IMR-90 (cell line): ENCODE measurements at regions not wholly inside any gene's neighbourhood (a gene's known extent, or its start where the extent isn't known, plus 50 kb on each side); places are given as distances from the start of the nearest gene placed in this dataset.
A peak's percentile ranks its signal among the peaks of the same experiment; 100 is the strongest.

Experiments
- ATAC-seq: fragments of 200-7000 bp; cut with Tn5 transposase; 2 replicates; pipeline ENCODE4 v1.9.1; 2020; ENCODE audit warnings: low read depth, mild to moderate bottlenecking, moderate library complexity
- BruUV-seq: library from RNA; stranded (reverse); fragments of 400-500 nt; replicated peaks from 2 replicates; lab custom pipeline; 2021; lab: Mats Ljungman, UMichigan
- CTCF ChIA-PET: fragments of 300-600 bp; formaldehyde crosslinking; extraction: SDS; loops from one replicate; lab custom pipeline; 2021; ENCODE audit warnings: antibody characterized with exemption; lab: Yijun Ruan, JAX
- POLR2A ChIA-PET: fragments of 300-600 bp; sonication (Branson Sonifier 250); formaldehyde crosslinking; loops from one replicate; lab custom pipeline; 2022; ENCODE audit warnings: antibody characterized with exemption; ENCODE audit not compliant: unreplicated experiment; lab: Charles Lee
- DNase-seq: peaks from one replicate; pipeline ENCODE4 v3.0.0; 2013
- H2AFZ ChIP-seq: replicated peaks from 2 replicates; pipeline ENCODE3; 2013; ENCODE audit warnings: low read length, mild to moderate bottlenecking; ENCODE audit not compliant: poor library complexity
- H2AK5ac ChIP-seq: 2 replicates; pipeline ENCODE4 v1.6.1; 2013; ENCODE audit warnings: low read depth, low read length, inconsistent platforms
- H2AK9ac ChIP-seq: replicated peaks from 2 replicates; pipeline ENCODE3; 2013; ENCODE audit warnings: mild to moderate bottlenecking, low read depth, low read length, moderate library complexity; ENCODE audit not compliant: poor library complexity
- H2BK120ac ChIP-seq: 2 replicates; pipeline ENCODE4 v1.6.1; 2013; ENCODE audit warnings: low read depth, low read length, inconsistent platforms
- H2BK15ac ChIP-seq: 3 replicates; pipeline ENCODE4 v1.6.1; 2013; ENCODE audit warnings: low read depth, low read length, inconsistent platforms
- H2BK20ac ChIP-seq: 2 replicates; pipeline ENCODE4 v1.6.1; 2013; ENCODE audit warnings: low read depth, mild to moderate bottlenecking, inconsistent platforms, low read length, moderate library complexity
- H2BK5ac ChIP-seq: 2 replicates; pipeline ENCODE4 v1.6.1; 2013; ENCODE audit warnings: mild to moderate bottlenecking, low read depth, low read length, inconsistent platforms; ENCODE audit not compliant: poor library complexity, severe bottlenecking
- H3K14ac ChIP-seq: replicated peaks from 2 replicates; pipeline ENCODE4 v1.6.1; 2013; ENCODE audit warnings: low read depth, low read length, inconsistent platforms
- H3K18ac ChIP-seq: 2 replicates; pipeline ENCODE4 v1.6.1; 2013; ENCODE audit warnings: low read depth, low read length, control low read depth
- H3K23ac ChIP-seq: 2 replicates; pipeline ENCODE4 v1.6.1; 2013; ENCODE audit warnings: low read depth, low read length, inconsistent platforms
- H3K27ac ChIP-seq: 2 replicates; pipeline ENCODE4 v1.5.1; 2013; ENCODE audit warnings: mild to moderate bottlenecking, control low read depth, low read length; ENCODE audit not compliant: insufficient read depth
- H3K27me3 ChIP-seq: 2 replicates; pipeline ENCODE4 v1.6.1; 2013; ENCODE audit warnings: low read length; ENCODE audit not compliant: control insufficient read depth, insufficient read depth
- H3K36me3 ChIP-seq: 2 replicates; pipeline ENCODE4 v1.6.1; 2013; ENCODE audit warnings: low read length, mixed read lengths; ENCODE audit not compliant: control insufficient read depth, insufficient read depth
- H3K4ac ChIP-seq: 2 replicates; pipeline ENCODE4 v1.6.1; 2013; ENCODE audit warnings: low read depth, low read length, inconsistent platforms
- H3K4me1 ChIP-seq: 2 replicates; pipeline ENCODE4 v1.6.1; 2013; ENCODE audit warnings: low read length, mixed read lengths; ENCODE audit not compliant: control insufficient read depth, insufficient read depth
- H3K4me2 ChIP-seq: 2 replicates; pipeline ENCODE4 v1.6.1; 2013; ENCODE audit warnings: low read depth, mild to moderate bottlenecking, control low read depth, low read length, moderate library complexity
- H3K4me3 ChIP-seq: 2 replicates; pipeline ENCODE4 v1.5.1; 2013; ENCODE audit warnings: low read depth, mild to moderate bottlenecking, control low read depth, low read length, moderate library complexity; ENCODE audit not compliant: insufficient read depth
- H3K56ac ChIP-seq: 2 replicates; pipeline ENCODE4 v1.6.1; 2013; ENCODE audit warnings: low read length, inconsistent platforms; ENCODE audit not compliant: insufficient read depth; ENCODE audit errors: extremely low read depth
- H3K79me1 ChIP-seq, 2 experiments: 2 replicates each; pipeline ENCODE4 v1.6.1; 2013; ENCODE audit warnings: low read length in 2 of 2, inconsistent platforms in 1 of 2, low read depth in 1 of 2
- H3K9ac ChIP-seq: 2 replicates; pipeline ENCODE4 v1.6.1; 2013; ENCODE audit warnings: low read depth, low read length, control low read depth
- H3K9me1 ChIP-seq: 2 replicates; pipeline ENCODE4 v1.6.1; 2013; ENCODE audit warnings: low read length, inconsistent platforms; ENCODE audit not compliant: insufficient read depth
- H3K9me3 ChIP-seq: 2 replicates; pipeline ENCODE4 v1.6.1; 2013; ENCODE audit warnings: low read length; ENCODE audit not compliant: control insufficient read depth, insufficient read depth
- H4K20me1 ChIP-seq: 2 replicates; pipeline ENCODE4 v1.6.1; 2013; ENCODE audit warnings: low read length, inconsistent platforms; ENCODE audit not compliant: insufficient read depth
- H4K5ac ChIP-seq: 2 replicates; pipeline ENCODE4 v1.6.1; 2013; ENCODE audit warnings: mild to moderate bottlenecking, low read depth, low read length, control low read depth
- H4K8ac ChIP-seq, 2 experiments: 2 replicates each; pipeline ENCODE4 v1.6.1; 2013; ENCODE audit warnings: low read depth in 2 of 2, low read length in 2 of 2, control low read depth in 1 of 2, inconsistent platforms in 1 of 2
- H4K91ac ChIP-seq: 2 replicates; pipeline ENCODE4 v1.6.1; 2013; ENCODE audit warnings: low read depth, low read length, inconsistent platforms; ENCODE audit not compliant: insufficient read depth
- BHLHE40 ChIP-seq: fragments of 150-350 bp; IDR thresholded peaks from 2 replicates; pipeline ENCODE4 v1.6.1; 2016; ENCODE audit warnings: mild to moderate bottlenecking, low read depth, low read length
- ELK1 ChIP-seq: fragments of 150-350 bp; IDR thresholded peaks from 2 replicates; pipeline ENCODE4 v1.6.1; 2016; ENCODE audit warnings: low read depth, mild to moderate bottlenecking, low read length, moderate library complexity, borderline replicate concordance
- MAFK ChIP-seq: IDR thresholded peaks from 2 replicates; pipeline ENCODE4 v1.6.1; 2012; ENCODE audit warnings: low read depth, low read length, improper control_type of control experiment
- MAZ ChIP-seq: IDR thresholded peaks from 2 replicates; pipeline ENCODE4 v1.6.1; 2012; ENCODE audit warnings: low read depth, mild to moderate bottlenecking, low read length, improper control_type of control experiment, moderate library complexity, borderline replicate concordance
- MXI1 ChIP-seq: IDR thresholded peaks from 2 replicates; pipeline ENCODE4 v1.6.1; 2012; ENCODE audit warnings: low read depth, mild to moderate bottlenecking, low read length, moderate library complexity, borderline replicate concordance
- NFE2L2 ChIP-seq: fragments of 150-350 bp; IDR thresholded peaks from 2 replicates; pipeline ENCODE4 v1.6.1; 2016; ENCODE audit warnings: low read depth, mild to moderate bottlenecking, low read length
- POLR2A ChIP-seq: IDR thresholded peaks from 2 replicates; pipeline ENCODE4 v1.6.1; 2012; ENCODE audit warnings: mild to moderate bottlenecking, low read depth, low read length
- RCOR1 ChIP-seq: IDR thresholded peaks from 2 replicates; pipeline ENCODE4 v1.6.1; 2012; ENCODE audit warnings: mild to moderate bottlenecking, low read length, improper control_type of control experiment; ENCODE audit not compliant: insufficient replicate concordance
- SMC3 ChIP-seq: fragments of 150-350 bp; IDR thresholded peaks from 2 replicates; pipeline ENCODE4 v1.6.1; 2016; ENCODE audit warnings: low read depth, mild to moderate bottlenecking, antibody characterized with exemption, low read length, moderate library complexity
- WGBS, 2 experiments: methylation state at CpG; one replicate each; pipeline versions ENCODE4 v1.1.5 to v1.1.7; 2013; ENCODE audit warnings: missing lambda C conversion rate in 2 of 2; ENCODE audit not compliant: insufficient read length in 1 of 2; ENCODE audit errors: extremely low coverage in 2 of 2; 5-methylcytosine and 5-hydroxymethylcytosine counted together
- dilution Hi-C: fragments of 300-500 bp; cut with HindIII; formaldehyde crosslinking; loops from one replicate; pipeline ENCODE4 v1.14.3; 2018; ENCODE audit warnings: low sequenced_read_pairs; ENCODE audit not compliant: unreplicated experiment
- in situ Hi-C: fragments of 300-500 bp; cut with MboI; formaldehyde crosslinking; loops from 3 replicates; pipeline ENCODE4 v1.14.3; 2019; ENCODE audit warnings: low sequenced_read_pairs, inconsistent platforms, mixed read lengths
- intact Hi-C: fragments of 100-400 bp; cut with micrococcal nuclease; formaldehyde crosslinking; loops from 2 replicates; pipeline ENCODE4 v1.10.0; 2022

DNA sequence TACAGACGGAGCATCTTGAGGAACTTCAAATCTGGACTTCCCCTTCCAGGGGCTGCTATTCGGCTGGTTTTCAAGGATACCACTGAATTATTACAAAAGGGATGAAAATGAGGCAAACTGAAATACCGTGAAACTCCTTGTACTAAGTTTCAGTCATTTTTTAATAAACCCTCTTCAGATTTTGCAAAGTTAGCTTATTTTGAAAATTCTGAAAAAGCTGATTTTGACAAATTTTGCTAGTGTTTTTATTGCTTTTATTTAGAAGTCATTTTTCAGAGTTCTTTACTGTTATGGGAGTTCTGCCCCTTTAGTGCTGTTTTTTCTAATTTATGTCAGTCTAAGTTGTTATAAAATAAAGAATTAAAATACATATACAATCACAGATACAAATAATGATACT lies 390.4 kb upstream of the VRK2 start:
- POLR2A ChIA-PET: no interaction called here

More for the DNA sequence above, 390.4 kb upstream of the VRK2 start:
- BruUV-seq: no TSS peak
- Histone ChIP-seq H3K4me3 (no peak overlapping the region), H2AK9ac (no peak overlapping the region), H3K4me2 (no peak overlapping the region), H4K91ac (no peak overlapping the region), H3K36me3 (no peaks in the 10 kb centered on the region), H3K4ac (no peak overlapping the region), H3K79me1 (no peaks in the 10 kb centered on the region), H2BK15ac (no peak overlapping the region), H3K4me1 (no peaks in the 10 kb centered on the region), H2BK120ac (no peak overlapping the region), H3K18ac (no peak overlapping the region), H3K14ac (no peak overlapping the region), H4K20me1 (no peaks in the 10 kb centered on the region), H3K9ac (no peak overlapping the region), H3K9me3 (peaks cover 4% of the 10 kb centered on the region), H3K27me3 (no peaks in the 10 kb centered on the region), H3K27ac (no peak overlapping the region), H4K5ac (no peak overlapping the region), H2BK5ac (no peak overlapping the region), H4K8ac (no peak overlapping the region), H3K23ac (no peak overlapping the region), H3K9me1 (no peaks in the 10 kb centered on the region), H2AFZ (no peak overlapping the region), H2BK20ac (no peak overlapping the region), H2AK5ac (no peak overlapping the region), H3K56ac (no peak overlapping the region)
- TF ChIP-seq MAFK (peak; percentile 42; the same call in 1 of the 2 replicates), ELK1 (no peak), BHLHE40 (no peak), MAZ (no peak), MXI1 (no peak), SMC3 (no peak), POLR2A (no peak), NFE2L2 (no peak), RCOR1 (no peak)
- intact Hi-C loops: no loop called here
- ATAC-seq (no peak), DNase-seq (no peak)
- no CpG with 5 or more reads among the region's 3 CpGs for WGBS, 2 experiments
- in situ Hi-C loops: no loop called here
- CTCF ChIA-PET: no interaction called here
- dilution Hi-C loops: no loop called here
